GM12872 (cell line): ENCODE measurements at regions not wholly inside any gene's neighbourhood (a gene's known extent, or its start where the extent isn't known, plus 50 kb on each side); places are given as distances from the start of the nearest gene placed in this dataset.

ENCODE experiments used
- CTCF ChIP-seq: IDR thresholded peaks from 3 replicates; pipeline ENCODE4 v1.5.1; 2011; ENCODE audit warnings: low read depth, mild to moderate bottlenecking, low read length, moderate library complexity; ENCODE audit not compliant: insufficient read depth

GRCh38 chr5:36355516-36355915 lies 53.8 kb upstream of the RANBP3L start:
- TF ChIP-seq CTCF, result no peak

GRCh38 chr5:36356915-36357314 lies 55.2 kb upstream of the RANBP3L start:
- TF ChIP-seq CTCF, result no peak

GRCh38 chr5:36357391-36357975 lies 55.8 kb upstream of the RANBP3L start:
- no peak for TF ChIP-seq CTCF

GRCh38 chr5:36359267-36359666 lies 57.6 kb upstream of the RANBP3L start:
- no peak for TF ChIP-seq CTCF

GRCh38 chr5:36360307-36360706 lies 58.6 kb upstream of the RANBP3L start:
- TF ChIP-seq CTCF, result no peak

GRCh38 chr5:36363101-36363500 lies 61.4 kb upstream of the RANBP3L start:
- TF ChIP-seq CTCF, result 0 out of 3 replicates have a peak, but pooled peaks have one; percentile 23

GRCh38 chr5:36363744-36364143 lies 62.0 kb upstream of the RANBP3L start:
- no peak for TF ChIP-seq CTCF
